ENCODE measurements at regions not wholly inside any gene's neighbourhood (a gene's known extent, or its start where the extent isn't known, plus 50 kb on each side); places are given as distances from the start of the nearest gene placed in this dataset.

DNA sequence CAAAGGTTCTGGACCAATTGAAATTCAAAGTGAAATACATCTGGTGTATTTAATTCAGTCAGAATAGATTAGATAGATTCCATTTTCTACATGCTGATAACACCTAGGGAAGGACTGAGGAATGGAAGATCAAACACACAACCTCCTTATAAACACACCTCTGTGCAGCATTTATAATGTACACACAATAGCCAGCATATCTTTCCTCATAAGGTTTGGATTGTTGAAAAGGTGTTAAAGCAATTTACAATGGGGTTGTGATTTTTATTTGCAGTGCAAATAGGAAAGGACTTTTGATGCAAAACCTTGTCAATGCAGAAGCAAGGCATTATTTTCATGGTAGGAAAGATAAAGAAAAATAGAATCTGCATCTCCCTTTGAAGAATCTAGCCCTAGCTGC, 448.9 kb upstream of the KCNMB2 start:
- no peak overlapping the region for H3K4me3 ChIP-seq
- intact Hi-C loops (cut with DNase I) = no loop called here
- H3K36me3 ChIP-seq = no peaks in the 10 kb centered on the region
- H3K9me3 ChIP-seq = no peaks in the 10 kb centered on the region
- no peak overlapping the region for H3K27ac ChIP-seq
- no peak for DNase-seq
- H3K27me3 ChIP-seq = no peaks in the 10 kb centered on the region
- TF ChIP-seq, protein P1, sequence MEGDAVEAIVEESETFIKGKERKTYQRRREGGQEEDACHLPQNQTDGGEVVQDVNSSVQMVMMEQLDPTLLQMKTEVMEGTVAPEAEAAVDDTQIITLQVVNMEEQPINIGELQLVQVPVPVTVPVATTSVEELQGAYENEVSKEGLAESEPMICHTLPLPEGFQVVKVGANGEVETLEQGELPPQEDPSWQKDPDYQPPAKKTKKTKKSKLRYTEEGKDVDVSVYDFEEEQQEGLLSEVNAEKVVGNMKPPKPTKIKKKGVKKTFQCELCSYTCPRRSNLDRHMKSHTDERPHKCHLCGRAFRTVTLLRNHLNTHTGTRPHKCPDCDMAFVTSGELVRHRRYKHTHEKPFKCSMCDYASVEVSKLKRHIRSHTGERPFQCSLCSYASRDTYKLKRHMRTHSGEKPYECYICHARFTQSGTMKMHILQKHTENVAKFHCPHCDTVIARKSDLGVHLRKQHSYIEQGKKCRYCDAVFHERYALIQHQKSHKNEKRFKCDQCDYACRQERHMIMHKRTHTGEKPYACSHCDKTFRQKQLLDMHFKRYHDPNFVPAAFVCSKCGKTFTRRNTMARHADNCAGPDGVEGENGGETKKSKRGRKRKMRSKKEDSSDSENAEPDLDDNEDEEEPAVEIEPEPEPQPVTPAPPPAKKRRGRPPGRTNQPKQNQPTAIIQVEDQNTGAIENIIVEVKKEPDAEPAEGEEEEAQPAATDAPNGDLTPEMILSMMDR (IDR thresholded peaks at IDR 0.05) = no peak
- peak; percentile 56 for FAIRE-seq
- ATAC-seq = no peak
- H3K4me1 ChIP-seq = peaks cover 13 to 16% (median 15%) of the 10 kb centered on the region in 3 donors

DNA sequence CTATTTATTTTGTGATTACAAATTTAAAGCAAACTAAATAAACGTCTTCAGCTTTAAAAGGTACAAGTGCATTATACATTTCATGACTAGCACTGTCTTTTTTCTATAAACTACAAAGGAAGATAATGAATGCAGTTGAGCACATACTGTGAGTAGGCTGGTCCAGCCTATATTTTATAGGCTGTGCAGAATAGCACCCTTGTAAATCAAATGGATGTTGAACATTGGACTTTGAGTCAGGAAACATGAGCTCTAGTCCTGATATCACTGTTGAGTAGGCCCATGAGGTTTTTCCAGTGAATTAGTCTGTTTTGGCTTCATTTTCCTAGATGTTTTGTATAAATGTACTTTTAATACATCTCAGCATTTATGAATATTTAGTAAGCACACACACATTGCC, 447.3 kb upstream of the KCNMB2 start:
- H3K4me3 ChIP-seq = no peak overlapping the region
- no peaks in the 10 kb centered on the region for H3K36me3 ChIP-seq
- no peak for DNase-seq
- no peaks in the 10 kb centered on the region for H3K9me3 ChIP-seq
- no peaks in the 10 kb centered on the region for H3K27me3 ChIP-seq
- intact Hi-C loops (cut with DNase I) = no loop called here
- WGBS, 2 donors = 13 to 18% methylated on average over 1 of the region's 1 CpG
- ATAC-seq = no peak
- H3K27ac ChIP-seq = no peak overlapping the region
- peaks cover 13 to 15% (median 14%) of the 10 kb centered on the region in 3 donors for H3K4me1 ChIP-seq
- peak; percentile 81 for FAIRE-seq
- TF ChIP-seq, protein P1 (IDR thresholded peaks at IDR 0.05) = no peak

DNA sequence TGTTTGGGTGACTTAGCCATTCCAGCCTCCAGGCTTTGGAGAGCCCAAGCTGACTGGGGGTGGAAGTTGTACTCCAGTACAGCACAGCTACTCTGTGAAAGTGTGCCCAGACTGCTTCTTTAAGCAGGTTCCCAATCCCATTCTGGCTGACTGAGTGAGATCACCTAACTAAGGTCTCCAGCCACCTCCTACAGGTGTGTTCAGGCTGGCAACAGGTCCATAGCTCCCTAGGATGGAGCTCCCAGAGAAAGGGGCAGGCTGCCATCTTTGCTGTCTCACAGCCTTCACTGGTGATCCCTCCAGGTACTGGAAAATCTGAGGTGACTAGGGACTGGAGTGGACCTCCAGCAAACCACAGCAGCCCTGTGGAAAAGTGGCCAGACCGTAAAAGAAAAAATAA, 445.3 kb upstream of the KCNMB2 start:
- H3K9me3 ChIP-seq = no peaks in the 10 kb centered on the region
- no peak overlapping the region for H3K27ac ChIP-seq
- WGBS, 2 donors = 93 to 99% methylated on average over 1 of the region's 1 CpG
- TF ChIP-seq, protein P1 (IDR thresholded peaks at IDR 0.05) = no peak
- intact Hi-C loops (cut with DNase I) = no loop called here
- H3K36me3 ChIP-seq = no peaks in the 10 kb centered on the region
- no peak for ATAC-seq
- peaks cover 0 to 8% (median 0%) of the 10 kb centered on the region in 3 donors for H3K4me1 ChIP-seq
- no peak for FAIRE-seq
- no peak for DNase-seq
- H3K4me3 ChIP-seq = no peak overlapping the region
- no peaks in the 10 kb centered on the region for H3K27me3 ChIP-seq

DNA sequence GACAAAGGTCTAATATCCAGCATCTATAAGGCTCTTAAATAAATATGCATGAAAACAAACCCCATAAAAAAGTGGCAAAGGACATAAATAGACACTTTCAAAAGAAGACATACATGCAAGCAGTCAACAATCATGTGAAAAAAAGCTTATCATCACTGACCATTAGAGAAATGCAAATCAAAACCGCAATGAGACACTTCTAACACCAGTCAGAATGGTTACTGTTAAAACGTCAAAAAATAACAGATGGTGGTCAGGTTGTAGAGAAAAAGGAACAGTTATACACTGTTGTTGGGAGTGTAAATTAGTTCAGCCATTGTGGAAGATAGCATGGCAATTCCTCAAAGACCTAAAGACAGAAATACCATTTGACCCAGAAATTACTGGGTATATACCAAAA, 440.7 kb upstream of the KCNMB2 start:
- intact Hi-C loops (cut with DNase I) = no loop called here
- 76 to 87% methylated on average over 2 of the region's 2 CpGs for WGBS, 2 donors
- FAIRE-seq = no peak

DNA sequence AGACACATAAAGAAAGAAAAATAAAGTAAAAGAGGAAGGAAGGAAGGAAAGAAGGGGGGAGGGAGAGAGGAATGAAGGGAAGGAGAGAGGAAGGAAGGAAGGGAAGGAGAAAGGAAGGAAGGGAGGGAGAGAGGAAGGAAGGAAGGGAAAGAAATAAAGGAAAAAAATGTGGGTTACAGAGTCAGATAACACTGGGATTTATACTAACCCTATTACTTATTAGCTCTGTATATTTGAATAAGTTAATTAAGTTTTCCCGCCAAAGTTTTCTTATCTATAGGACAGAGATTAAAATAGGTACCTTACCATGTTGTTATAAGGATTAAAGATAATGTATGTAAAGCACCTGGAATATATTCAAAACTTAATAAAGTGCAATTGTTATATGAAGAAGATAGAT, 439.3 kb upstream of the KCNMB2 start:
- H3K27me3 ChIP-seq = no peaks in the 10 kb centered on the region
- H3K9me3 ChIP-seq = no peaks in the 10 kb centered on the region
- no peaks in the 10 kb centered on the region for H3K36me3 ChIP-seq
- no peak overlapping the region for H3K4me3 ChIP-seq
- DNase-seq (no peak), FAIRE-seq (no peak), ATAC-seq (no peak)
- H3K4me1 ChIP-seq = no peaks in the 10 kb centered on the region
- intact Hi-C loops (cut with DNase I) = no loop called here
- TF ChIP-seq, protein P1 (IDR thresholded peaks at IDR 0.05) = no peak
- no peak overlapping the region for H3K27ac ChIP-seq
- WGBS, 2 donors = 30 to 44% methylated on average over 1 of the region's 1 CpG

More for the DNA sequence above, 440.7 kb upstream of the KCNMB2 start:
- Histone ChIP-seq H3K4me3 (no peak overlapping the region), H3K4me1 (no peaks in the 10 kb centered on the region), H3K27ac (no peak overlapping the region), H3K27me3 (no peaks in the 10 kb centered on the region), H3K36me3 (no peaks in the 10 kb centered on the region), H3K9me3 (no peaks in the 10 kb centered on the region)
- TF ChIP-seq, protein P1 (IDR thresholded peaks at IDR 0.05) = no peak
- DNase-seq (no peak), ATAC-seq (no peak)

All from pancreas (tissue), 10 donors.